GM12878 (cell line): ENCODE measurements at regions not wholly inside any gene's neighbourhood (a gene's known extent, or its start where the extent isn't known, plus 50 kb on each side); places are given as distances from the start of the nearest gene placed in this dataset.

Source experiments
- ATAC-seq: fragments of 200-7000 bp; cut with Tn5 transposase; 3 replicates; pipeline ENCODE4 v1.9.1; 2020; ENCODE audit warnings: mild to moderate bottlenecking, moderate library complexity
- BruUV-seq: library from RNA; stranded (reverse); fragments of 400-500 nt; replicated peaks from 2 replicates; lab custom pipeline; 2021; lab: Mats Ljungman, UMichigan
- CTCF ChIA-PET: fragments of 300-600 bp; sonication (Branson Sonifier 250); formaldehyde crosslinking; extraction: SDS; loops from one replicate; lab custom pipeline; 2021; ENCODE audit warnings: inconsistent platforms; lab: Yijun Ruan, JAX
- POLR2A ChIA-PET: fragments of 350-600 bp; formaldehyde crosslinking; extraction: SDS; loops from one replicate; lab custom pipeline; 2021; ENCODE audit warnings: inconsistent platforms; lab: Charles Lee
- RAD21 ChIA-PET: fragments of 300-600 bp; sonication (Branson Sonifier 250); formaldehyde crosslinking; loops from one replicate; lab custom pipeline; 2023; ENCODE audit warnings: antibody characterized with exemption; ENCODE audit not compliant: unreplicated experiment; lab: Charles Lee
- SMC1A ChIA-PET: fragments of 300-600 bp; sonication (Branson Sonifier 250); formaldehyde crosslinking; loops from one replicate; lab custom pipeline; 2023; ENCODE audit not compliant: unreplicated experiment, uncharacterized antibody; lab: Charles Lee
- DNase-seq: peaks from one replicate; pipeline ENCODE4 v3.0.0-alpha.2; 2011; ENCODE audit warnings: low read depth, low spot score
- FAIRE-seq: peaks from 3 replicates; lab custom pipeline; 2011; peaks lifted over from hg19 to GRCh38; lab: Jason Lieb, UNC
- H2AFZ ChIP-seq: 2 replicates; pipeline ENCODE4 v1.6.0; 2011; ENCODE audit warnings: low read depth, low read length, control low read depth; ENCODE audit not compliant: control insufficient read depth
- H3K27ac ChIP-seq: 2 replicates; pipeline ENCODE4 v1.5.1; 2011; ENCODE audit warnings: control low read depth; ENCODE audit not compliant: control insufficient read depth, insufficient read depth
- H3K27me3 ChIP-seq, 2 experiments: replicated peaks in 1 of 2; 2 replicates each; pipeline versions ENCODE4 v1.6.0 to v1.6.1; 2011; ENCODE audit warnings: low read length in 1 of 2; ENCODE audit not compliant: control insufficient read depth in 2 of 2, insufficient read depth in 2 of 2
- H3K36me3 ChIP-seq, 2 experiments: 2 replicates each; pipeline ENCODE4 v1.5.1; 2011; ENCODE audit warnings: low read length in 1 of 2; ENCODE audit not compliant: control insufficient read depth in 2 of 2, insufficient read depth in 2 of 2
- H3K4me1 ChIP-seq: 2 replicates; pipeline ENCODE4 v1.6.1; 2011; ENCODE audit warnings: mild to moderate bottlenecking, low read length, moderate library complexity, mixed read lengths; ENCODE audit not compliant: control insufficient read depth, insufficient read depth
- H3K4me2 ChIP-seq: 2 replicates; pipeline ENCODE4 v1.6.0; 2011; ENCODE audit warnings: control low read depth; ENCODE audit not compliant: control insufficient read depth, insufficient read depth
- H3K4me3 ChIP-seq: fragments of 200-600 bp; sonication (generic); 2 replicates; pipeline ENCODE4 v1.5.1; 2016
- H3K79me2 ChIP-seq: 2 replicates; pipeline ENCODE4 v1.6.0; 2011; ENCODE audit warnings: low read length; ENCODE audit not compliant: control insufficient read depth, insufficient read depth
- H3K9ac ChIP-seq: 2 replicates; pipeline ENCODE4 v1.8.0; 2011; ENCODE audit warnings: low read length, control low read depth, mixed read lengths; ENCODE audit not compliant: control insufficient read depth, insufficient read depth
- H3K9me3 ChIP-seq: replicated peaks from 3 replicates; pipeline ENCODE4 v1.5.1; 2011; ENCODE audit warnings: mild to moderate bottlenecking, low read length; ENCODE audit not compliant: control insufficient read depth, insufficient read depth
- H4K20me1 ChIP-seq: 2 replicates; pipeline ENCODE4 v1.6.0; 2011; ENCODE audit not compliant: control insufficient read depth, insufficient read depth
- ATF3 ChIP-seq: IDR thresholded peaks from 2 replicates; pipeline ENCODE4 v1.6.1; 2011; ENCODE audit warnings: low read depth, mild to moderate bottlenecking, low read length, moderate library complexity, borderline replicate concordance; ENCODE audit errors: extremely low read depth
- CBX3 ChIP-seq: fragments of 200-600 bp; sonication (generic); IDR thresholded peaks from 2 replicates; pipeline ENCODE4 v1.6.1; 2016; ENCODE audit warnings: low read depth, borderline replicate concordance
- CUX1 ChIP-seq: IDR thresholded peaks from 2 replicates; pipeline ENCODE4 v1.6.1; 2012; ENCODE audit warnings: improper control_type of control experiment, low read depth, low read length; ENCODE audit not compliant: insufficient replicate concordance
- GABPA ChIP-seq: IDR thresholded peaks from 2 replicates; pipeline ENCODE4 v1.6.1; 2014; ENCODE audit warnings: antibody characterized with exemption, low read depth, mild to moderate bottlenecking, inconsistent platforms
- MXI1 ChIP-seq: fragments of 150-350 bp; IDR thresholded peaks from 2 replicates; pipeline ENCODE4 v1.6.1; 2011; ENCODE audit warnings: low read depth, mild to moderate bottlenecking, inconsistent platforms, low read length, improper control_type of control experiment
- NFYA ChIP-seq: IDR thresholded peaks from 2 replicates; pipeline ENCODE4 v1.6.1; 2011; ENCODE audit warnings: low read depth, mild to moderate bottlenecking, low read length, improper control_type of control experiment, borderline replicate concordance
- NR2C2 ChIP-seq: IDR thresholded peaks from 2 replicates; pipeline ENCODE4 v1.6.1; 2011; ENCODE audit warnings: borderline replicate concordance, low read depth; ENCODE audit not compliant: control insufficient read depth, insufficient read length
- PAX8 ChIP-seq: fragments of 450-650 bp; IDR thresholded peaks from 2 replicates; pipeline ENCODE4 v1.6.1; 2017; ENCODE audit warnings: mild to moderate bottlenecking, moderate library complexity
- RELA ChIP-seq: fragments of 450-650 bp; IDR thresholded peaks from 2 replicates; pipeline ENCODE4 v1.8.0; 2014; ENCODE audit warnings: borderline replicate concordance; ENCODE audit not compliant: partially characterized antibody
- SMAD5 ChIP-seq: IDR thresholded peaks from 2 replicates; pipeline ENCODE4 v1.6.1; 2016; ENCODE audit warnings: antibody characterized with exemption, low read depth
- SUZ12 ChIP-seq: fragments of 200-600 bp; sonication (generic); IDR thresholded peaks from one replicate; pipeline ENCODE4 v1.6.1; 2018; ENCODE audit warnings: antibody characterized with exemption, mild to moderate bottlenecking; ENCODE audit not compliant: unreplicated experiment
- USF2 ChIP-seq: IDR thresholded peaks from 2 replicates; pipeline ENCODE4 v1.6.1; 2011; ENCODE audit warnings: low read depth, low read length, improper control_type of control experiment, borderline replicate concordance
- WGBS: methylation state at CpG from one replicate; pipeline ENCODE4 v1.1.6; 2016; ENCODE audit warnings: low lambda C conversion rate; ENCODE audit not compliant: insufficient replicate concordance, insufficient coverage; ENCODE audit errors: missing lambda C conversion rate; 5-methylcytosine and 5-hydroxymethylcytosine counted together
- in situ Hi-C: fragments of 300-500 bp; cut with MboI; formaldehyde crosslinking; loops from 9 replicates; pipeline ENCODE4 v1.14.3; 2018; ENCODE audit warnings: mixed read lengths
- intact Hi-C: fragments of 100-400 bp; cut with micrococcal nuclease; formaldehyde crosslinking; loops from one replicate; pipeline ENCODE4 v1.14.2; 2022; ENCODE audit not compliant: unreplicated experiment

DNA sequence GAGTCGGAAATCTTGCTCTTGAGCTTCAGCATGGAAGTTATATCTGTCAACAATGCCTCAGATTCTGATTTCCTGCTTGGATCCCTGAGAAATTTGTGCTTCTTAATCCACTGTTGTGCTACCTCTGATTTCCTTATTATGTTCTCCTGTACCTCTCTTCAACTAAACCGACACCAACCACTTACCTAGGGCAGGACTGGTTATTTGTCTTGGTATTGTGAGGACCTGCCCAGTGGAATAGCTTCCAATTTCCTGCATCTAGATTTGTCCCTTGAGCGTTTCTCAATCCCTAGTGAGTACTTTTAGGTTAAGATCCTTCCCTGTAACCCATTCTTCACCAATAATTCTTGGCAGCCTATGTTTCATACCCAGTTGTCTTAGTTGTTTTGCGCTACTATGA lies 720.5 kb upstream of the ZNF385D start:
- no peak overlapping the region for H3K9ac ChIP-seq
- RAD21 ChIA-PET, result no interaction called here
- no peaks in the 10 kb centered on the region for H3K9me3 ChIP-seq
- DNase-seq, result no peak
- TF ChIP-seq RELA (no peak), NR2C2 (no peak), CBX3 (no peak), CUX1 (no peak), USF2 (no peak), PAX8 (no peak), SUZ12 (no peak), SMAD5 (no peak), MXI1 (no peak), GABPA (no peak), ATF3 (no peak), NFYA (no peak)
- H3K4me3 ChIP-seq, result no peak overlapping the region
- H2AFZ ChIP-seq, result no peak overlapping the region
- H3K27ac ChIP-seq, result no peak overlapping the region
- intact Hi-C loops (no loop called here), in situ Hi-C loops (no loop called here)
- 0% methylated on average over 4 of the region's 4 CpGs for WGBS
- BruUV-seq, result no TSS peak
- SMC1A ChIA-PET, result no interaction called here
- H3K36me3 ChIP-seq, result no peaks in the 10 kb centered on the region
- H4K20me1 ChIP-seq, result no peaks in the 10 kb centered on the region
- H3K4me2 ChIP-seq, result no peak overlapping the region
- CTCF ChIA-PET, result no interaction called here
- no peak for ATAC-seq
- H3K4me1 ChIP-seq, result no peaks in the 10 kb centered on the region
- H3K79me2 ChIP-seq, result no peaks in the 10 kb centered on the region
- H3K27me3 ChIP-seq, result no peaks in the 10 kb centered on the region
- POLR2A ChIA-PET, result no interaction called here
- no peak for FAIRE-seq
